Peyer's patch (tissue), 4 donors: ENCODE measurements at regions not wholly inside any gene's neighbourhood (a gene's known extent, or its start where the extent isn't known, plus 50 kb on each side); places are given as distances from the start of the nearest gene placed in this dataset.

Experiments used
- DNase-seq, 3 donors: peaks; one replicate each; pipeline ENCODE4 v3.0.0-alpha.2; 2017 to 2019
- H3K27ac ChIP-seq, 4 donors: fragments of 200-600 bp; sonication (generic); one replicate each; pipeline ENCODE4 v1.5.1; 2016 to 2019
- H3K27me3 ChIP-seq, 2 donors: fragments of 200-600 bp; sonication (generic); one replicate each; pipeline ENCODE4 v1.5.1; 2019
- H3K36me3 ChIP-seq, 3 donors: fragments of 200-600 bp; sonication (generic); one replicate each; pipeline ENCODE4 v1.5.1; 2016 to 2019
- H3K4me1 ChIP-seq, 4 donors: fragments of 200-600 bp; sonication (generic); one replicate each; pipeline ENCODE4 v1.5.1; 2016 to 2019
- H3K4me3 ChIP-seq, 4 donors: fragments of 200-600 bp; sonication (generic); 1 replicate in 3 of 4; 2 replicates in 1 of 4; pipeline ENCODE4 v1.5.1; 2016 to 2019; ENCODE audit warnings: mild to moderate bottlenecking in 1 of 4
- H3K9me3 ChIP-seq, 4 donors: fragments of 200-600 bp; sonication (generic); one replicate each; pipeline ENCODE4 v1.5.1; 2016 to 2019; ENCODE audit warnings: mild to moderate bottlenecking in 1 of 4
- POLR2A ChIP-seq, 2 donors: fragments of 450-650 bp; IDR thresholded peaks; one replicate each; pipeline ENCODE4 v1.5.1; 2017; ENCODE audit warnings: antibody characterized with exemption in 2 of 2, mild to moderate bottlenecking in 2 of 2, moderate library complexity in 2 of 2
- TF ChIP-seq, protein P1 (sequence below), 6 experiments: fragments of 450-650 bp in 4 of 6; fragments of 200-600 bp in 2 of 6; sonication (generic) in 1 of 6; IDR thresholded peaks; one replicate each; pipeline ENCODE4 v1.5.1; 2017 to 2019; ENCODE audit warnings: antibody characterized with exemption in 6 of 6, mild to moderate bottlenecking in 3 of 6, moderate library complexity in 1 of 6

DNA sequence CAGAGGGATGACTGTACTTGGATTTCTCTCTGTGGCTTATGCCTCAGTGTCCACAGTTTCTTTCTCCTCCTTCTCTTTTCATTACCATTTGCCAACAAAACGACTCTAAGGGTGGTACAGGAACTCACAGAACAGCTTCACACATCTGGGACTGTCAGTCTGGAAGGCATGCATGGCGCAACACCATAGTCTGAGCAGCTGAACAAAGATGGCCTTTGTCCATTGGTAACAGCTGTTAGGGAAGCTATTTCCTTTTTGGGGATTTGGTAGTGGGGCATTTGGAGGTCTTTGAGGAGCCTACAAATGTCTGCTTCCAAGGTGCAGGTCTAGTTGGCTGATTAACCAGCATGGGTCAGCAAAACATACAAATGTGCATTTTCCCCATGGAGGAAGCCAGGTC, 81.4 kb upstream of the PCDH8 start:
- TF ChIP-seq, protein P1, sequence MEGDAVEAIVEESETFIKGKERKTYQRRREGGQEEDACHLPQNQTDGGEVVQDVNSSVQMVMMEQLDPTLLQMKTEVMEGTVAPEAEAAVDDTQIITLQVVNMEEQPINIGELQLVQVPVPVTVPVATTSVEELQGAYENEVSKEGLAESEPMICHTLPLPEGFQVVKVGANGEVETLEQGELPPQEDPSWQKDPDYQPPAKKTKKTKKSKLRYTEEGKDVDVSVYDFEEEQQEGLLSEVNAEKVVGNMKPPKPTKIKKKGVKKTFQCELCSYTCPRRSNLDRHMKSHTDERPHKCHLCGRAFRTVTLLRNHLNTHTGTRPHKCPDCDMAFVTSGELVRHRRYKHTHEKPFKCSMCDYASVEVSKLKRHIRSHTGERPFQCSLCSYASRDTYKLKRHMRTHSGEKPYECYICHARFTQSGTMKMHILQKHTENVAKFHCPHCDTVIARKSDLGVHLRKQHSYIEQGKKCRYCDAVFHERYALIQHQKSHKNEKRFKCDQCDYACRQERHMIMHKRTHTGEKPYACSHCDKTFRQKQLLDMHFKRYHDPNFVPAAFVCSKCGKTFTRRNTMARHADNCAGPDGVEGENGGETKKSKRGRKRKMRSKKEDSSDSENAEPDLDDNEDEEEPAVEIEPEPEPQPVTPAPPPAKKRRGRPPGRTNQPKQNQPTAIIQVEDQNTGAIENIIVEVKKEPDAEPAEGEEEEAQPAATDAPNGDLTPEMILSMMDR (IDR thresholded peaks at IDR 0.05) = no peak
- no peak for TF ChIP-seq POLR2A (IDR thresholded peaks at IDR 0.05)
- no peak overlapping the region for H3K4me3 ChIP-seq
- no peaks in the 10 kb centered on the region for H3K4me1 ChIP-seq
- no peaks in the 10 kb centered on the region for H3K27me3 ChIP-seq
- no peak for DNase-seq
- H3K9me3 ChIP-seq = no peaks in the 10 kb centered on the region
- no peaks in the 10 kb centered on the region for H3K36me3 ChIP-seq
- no peak overlapping the region for H3K27ac ChIP-seq

DNA sequence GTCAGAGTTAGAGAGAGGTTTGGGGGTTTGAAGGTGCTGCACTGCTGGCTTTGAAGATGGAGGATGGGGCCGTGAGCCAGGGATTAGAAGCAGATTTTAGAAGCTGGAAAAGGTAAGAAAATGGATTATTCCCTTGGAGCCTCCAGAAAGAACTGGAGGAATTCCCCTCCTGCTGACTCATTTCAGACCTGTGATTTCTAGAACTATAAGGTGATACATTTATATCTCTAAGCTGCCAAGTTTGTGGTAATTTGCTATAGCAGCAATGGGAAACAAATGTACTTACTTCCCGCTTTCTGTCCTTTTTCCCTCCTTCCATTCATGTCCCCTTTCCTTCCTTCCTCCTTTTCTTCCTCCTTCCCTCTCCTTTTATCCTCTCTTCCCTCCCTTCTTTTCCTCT, 78.5 kb upstream of the PCDH8 start:
- no peaks in the 10 kb centered on the region for H3K27me3 ChIP-seq
- DNase-seq = no peak
- no peaks in the 10 kb centered on the region for H3K9me3 ChIP-seq
- TF ChIP-seq, protein P1 (IDR thresholded peaks at IDR 0.05) = no peak
- TF ChIP-seq POLR2A (IDR thresholded peaks at IDR 0.05) = no peak
- H3K4me1 ChIP-seq = no peaks in the 10 kb centered on the region
- H3K27ac ChIP-seq = no peak overlapping the region
- H3K4me3 ChIP-seq = no peak overlapping the region
- H3K36me3 ChIP-seq = no peaks in the 10 kb centered on the region

DNA sequence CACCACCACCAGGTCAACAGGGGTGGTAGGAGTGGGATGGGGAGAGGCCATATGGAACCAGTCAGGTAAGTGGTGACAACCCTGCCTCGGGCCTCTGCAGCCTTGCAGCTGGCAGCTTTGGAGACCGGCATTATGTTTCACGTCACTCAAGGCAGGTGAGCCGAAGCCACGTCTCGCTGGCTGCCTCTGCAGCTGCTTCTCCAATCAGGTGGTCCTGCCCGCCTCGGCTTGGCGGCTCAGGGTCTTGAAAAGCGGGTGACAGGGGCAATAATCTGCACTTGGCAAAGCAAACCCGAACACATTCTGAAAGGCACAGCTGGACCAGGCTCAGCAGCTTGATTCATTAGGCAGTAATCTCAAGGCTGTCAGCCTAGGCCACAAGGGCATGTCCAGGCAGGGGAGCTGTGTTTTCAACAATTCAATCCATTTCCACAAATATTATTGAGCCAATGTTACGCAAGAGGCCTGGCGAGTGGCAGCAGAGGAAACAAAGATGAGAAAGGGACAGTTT, 77.4 kb upstream of the PCDH8 start:
- Histone ChIP-seq H3K9me3 (no peaks in the 10 kb centered on the region), H3K4me1 (no peaks in the 10 kb centered on the region), H3K36me3 (no peaks in the 10 kb centered on the region), H3K4me3 (no peak overlapping the region), H3K27ac (no peak overlapping the region), H3K27me3 (no peaks in the 10 kb centered on the region)
- no peak for TF ChIP-seq POLR2A (IDR thresholded peaks at IDR 0.05)
- TF ChIP-seq, protein P1 (IDR thresholded peaks at IDR 0.05) = no peak
- no peak for DNase-seq

DNA sequence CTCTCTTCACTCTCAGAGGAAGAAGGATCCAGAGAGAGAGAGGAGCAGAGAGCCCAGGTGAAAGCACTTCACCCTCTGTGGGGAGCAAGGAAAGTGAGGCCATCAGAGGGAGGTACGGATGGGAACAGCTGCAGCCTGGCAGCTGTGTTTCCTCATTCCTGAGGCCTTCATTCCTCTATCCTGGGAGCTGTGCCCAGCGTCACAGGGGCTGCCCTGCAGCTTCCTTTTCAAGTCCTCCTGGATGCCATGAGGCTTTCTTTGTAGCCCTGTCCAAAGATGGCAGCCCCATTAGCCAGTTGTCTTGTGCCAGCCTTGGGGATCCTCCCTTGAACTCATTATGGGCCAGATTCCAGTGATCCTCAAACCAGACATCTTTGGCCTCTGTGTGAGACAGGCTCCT, 76.8 kb upstream of the PCDH8 start:
- H3K27me3 ChIP-seq = no peaks in the 10 kb centered on the region
- DNase-seq = no peak
- no peaks in the 10 kb centered on the region for H3K4me1 ChIP-seq

DNA sequence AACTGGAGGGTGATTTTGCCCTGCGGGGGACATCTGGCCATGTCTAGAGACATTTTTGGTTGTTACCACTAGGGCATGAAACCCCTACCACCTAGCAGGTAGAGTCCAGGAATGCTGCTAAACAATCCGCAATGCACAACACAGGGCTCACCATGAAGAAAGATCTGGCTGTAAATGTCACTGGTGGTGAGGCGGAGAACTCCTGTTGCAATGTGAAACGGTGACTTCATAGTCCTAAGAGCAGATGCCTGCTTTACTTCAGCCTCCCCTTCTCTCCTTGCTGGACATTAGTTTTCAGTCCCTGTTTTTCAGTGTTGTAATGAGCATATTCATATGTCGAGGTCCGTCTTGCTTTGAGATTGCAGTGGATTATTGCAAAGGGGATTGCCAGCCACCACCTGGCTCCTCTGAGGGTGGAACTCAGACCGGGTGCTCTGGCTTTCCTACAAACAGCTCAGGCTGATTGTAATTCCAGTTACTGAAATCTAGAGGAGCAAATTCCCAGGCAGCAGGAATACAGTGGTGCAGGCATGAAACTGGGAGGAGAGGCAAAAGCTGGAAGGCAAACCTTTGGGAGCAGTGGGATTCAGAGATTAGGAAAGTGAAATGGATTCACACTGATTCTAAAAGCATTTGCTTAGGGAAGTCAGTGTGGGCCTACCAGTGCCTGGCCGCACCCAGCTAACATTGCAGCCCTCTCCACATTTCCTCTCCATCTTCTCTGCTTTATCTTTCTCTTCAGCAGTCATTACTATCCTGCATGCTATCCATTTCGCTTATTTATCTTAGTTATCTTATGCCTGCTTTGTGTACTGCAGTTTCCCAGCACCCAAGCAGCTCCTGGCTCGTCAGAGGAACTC, 76.1 kb upstream of the PCDH8 start:
- H3K27me3 ChIP-seq = no peaks in the 10 kb centered on the region
- H3K9me3 ChIP-seq = no peaks in the 10 kb centered on the region
- no peak for DNase-seq
- no peaks in the 10 kb centered on the region for H3K4me1 ChIP-seq
- H3K27ac ChIP-seq = no peak overlapping the region
- H3K4me3 ChIP-seq = no peak overlapping the region
- TF ChIP-seq, protein P1 (IDR thresholded peaks at IDR 0.05) = no peak
- H3K36me3 ChIP-seq = no peaks in the 10 kb centered on the region

More for the DNA sequence above, 76.8 kb upstream of the PCDH8 start:
- no peak for TF ChIP-seq POLR2A (IDR thresholded peaks at IDR 0.05)
- TF ChIP-seq, protein P1 (IDR thresholded peaks at IDR 0.05) = no peak
- no peak overlapping the region for H3K27ac ChIP-seq
- no peaks in the 10 kb centered on the region for H3K36me3 ChIP-seq
- no peak overlapping the region for H3K4me3 ChIP-seq
- no peaks in the 10 kb centered on the region for H3K9me3 ChIP-seq
